Upper lobe of left lung (tissue), 4 donors: ENCODE measurements at regions not wholly inside any gene's neighbourhood (a gene's known extent, or its start where the extent isn't known, plus 50 kb on each side); places are given as distances from the start of the nearest gene placed in this dataset.

Experiments used
- POLR2AphosphoS5 ChIP-seq, 2 donors: sonication (generic); formaldehyde crosslinking; IDR thresholded peaks; one replicate each; pipeline ENCODE4 v1.5.1; 2017; ENCODE audit warnings: antibody characterized with exemption in 2 of 2
- TF ChIP-seq, protein P1 (sequence below), 6 experiments: fragments of 450-650 bp in 4 of 6; fragments of 200-600 bp in 2 of 6; sonication (generic) in 2 of 6; IDR thresholded peaks; one replicate each; pipeline ENCODE4 v1.5.1; 2016 to 2019; ENCODE audit warnings: antibody characterized with exemption in 6 of 6

DNA sequence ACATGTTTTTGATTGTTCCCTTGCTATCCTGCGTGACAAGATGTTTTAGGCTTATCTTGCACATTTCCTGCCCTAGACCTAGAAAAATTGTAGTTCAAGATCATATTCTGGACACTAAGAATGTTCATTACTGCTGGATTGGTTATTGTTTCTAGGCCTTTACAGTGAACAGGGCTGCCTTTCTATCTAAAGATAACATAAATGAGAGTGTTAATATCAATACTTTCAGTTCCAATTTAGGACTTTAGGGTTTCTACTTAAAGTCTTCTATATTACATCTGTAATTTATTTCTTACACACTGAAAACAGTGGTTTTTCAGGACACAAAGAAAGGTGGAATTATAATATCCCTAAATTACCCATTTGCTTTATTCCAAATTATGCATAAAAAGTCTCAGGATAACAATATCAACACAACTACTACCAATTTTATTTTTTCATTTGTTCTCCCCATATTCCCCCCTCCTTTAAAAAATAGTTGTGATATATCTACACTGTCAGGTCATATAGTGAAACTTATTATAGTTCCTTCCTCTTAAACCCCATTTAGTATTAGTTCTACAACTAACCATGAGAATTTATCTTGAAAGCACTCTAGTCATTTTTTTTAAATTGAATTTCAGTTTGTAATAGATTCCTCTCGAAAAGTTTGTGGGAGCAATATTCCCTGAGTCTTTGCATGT is 293.9 kb upstream of the RIOK2 start:
- TF ChIP-seq, protein P1, sequence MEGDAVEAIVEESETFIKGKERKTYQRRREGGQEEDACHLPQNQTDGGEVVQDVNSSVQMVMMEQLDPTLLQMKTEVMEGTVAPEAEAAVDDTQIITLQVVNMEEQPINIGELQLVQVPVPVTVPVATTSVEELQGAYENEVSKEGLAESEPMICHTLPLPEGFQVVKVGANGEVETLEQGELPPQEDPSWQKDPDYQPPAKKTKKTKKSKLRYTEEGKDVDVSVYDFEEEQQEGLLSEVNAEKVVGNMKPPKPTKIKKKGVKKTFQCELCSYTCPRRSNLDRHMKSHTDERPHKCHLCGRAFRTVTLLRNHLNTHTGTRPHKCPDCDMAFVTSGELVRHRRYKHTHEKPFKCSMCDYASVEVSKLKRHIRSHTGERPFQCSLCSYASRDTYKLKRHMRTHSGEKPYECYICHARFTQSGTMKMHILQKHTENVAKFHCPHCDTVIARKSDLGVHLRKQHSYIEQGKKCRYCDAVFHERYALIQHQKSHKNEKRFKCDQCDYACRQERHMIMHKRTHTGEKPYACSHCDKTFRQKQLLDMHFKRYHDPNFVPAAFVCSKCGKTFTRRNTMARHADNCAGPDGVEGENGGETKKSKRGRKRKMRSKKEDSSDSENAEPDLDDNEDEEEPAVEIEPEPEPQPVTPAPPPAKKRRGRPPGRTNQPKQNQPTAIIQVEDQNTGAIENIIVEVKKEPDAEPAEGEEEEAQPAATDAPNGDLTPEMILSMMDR (IDR thresholded peaks at IDR 0.05): no peak
- no peak for TF ChIP-seq POLR2AphosphoS5 (IDR thresholded peaks at IDR 0.05)
